Left renal cortex interstitium (tissue), 4 donors: ENCODE measurements at regions not wholly inside any gene's neighbourhood (a gene's known extent, or its start where the extent isn't known, plus 50 kb on each side); places are given as distances from the start of the nearest gene placed in this dataset.
"Not testable (repeated sequence)": the region's sequence is repeated elsewhere in the genome, so short reads cannot be mapped to it uniquely, and the experiment has no call there.

ENCODE experiments used
- DNase-seq, 4 donors: peaks; one replicate each; pipeline ENCODE4 v3.0.0-alpha.2; 2013; ENCODE audit warnings: low read depth in 4 of 4, low spot score in 2 of 4, missing footprints in 1 of 4

DNA sequence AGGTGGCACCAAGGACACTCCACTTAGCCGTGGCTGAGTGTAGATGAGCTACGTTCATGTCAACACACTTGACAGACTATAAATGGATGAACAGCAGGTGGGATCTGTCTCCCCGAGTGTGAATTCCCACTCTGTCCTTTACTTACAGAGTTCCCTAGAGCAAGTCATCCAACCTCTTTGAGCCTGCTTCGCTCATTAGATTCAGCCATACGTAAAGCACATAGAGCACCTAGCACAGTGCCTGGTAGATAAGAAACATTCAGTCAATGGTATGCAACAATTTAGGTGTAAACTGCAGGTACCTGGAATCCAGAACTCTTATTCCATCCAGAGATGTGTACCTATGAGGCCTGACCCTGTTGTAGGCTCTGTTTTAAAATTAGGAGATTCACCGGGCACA lies 227.8 kb upstream of the C16orf82 start:
- no peak for DNase-seq

DNA sequence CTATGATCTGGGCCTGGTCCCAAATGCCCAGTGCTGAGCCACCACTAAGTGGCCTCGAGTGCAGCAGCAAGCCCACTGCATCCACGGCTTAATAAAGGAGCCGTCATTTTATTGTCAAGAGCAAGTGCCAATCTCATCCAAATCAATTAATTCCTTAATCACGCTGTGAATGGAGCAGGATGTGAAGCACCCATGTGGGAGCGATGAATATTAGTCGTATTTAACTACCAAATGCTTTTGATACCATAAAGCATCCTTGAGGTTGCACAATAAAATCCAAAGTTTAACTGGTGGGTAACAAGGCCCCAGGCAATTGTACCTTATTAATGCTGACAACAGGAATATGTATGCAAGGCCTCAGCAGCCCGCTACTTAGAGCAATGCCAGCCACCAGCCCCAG lies 226.0 kb upstream of the C16orf82 start:
- DNase-seq: no peak

DNA sequence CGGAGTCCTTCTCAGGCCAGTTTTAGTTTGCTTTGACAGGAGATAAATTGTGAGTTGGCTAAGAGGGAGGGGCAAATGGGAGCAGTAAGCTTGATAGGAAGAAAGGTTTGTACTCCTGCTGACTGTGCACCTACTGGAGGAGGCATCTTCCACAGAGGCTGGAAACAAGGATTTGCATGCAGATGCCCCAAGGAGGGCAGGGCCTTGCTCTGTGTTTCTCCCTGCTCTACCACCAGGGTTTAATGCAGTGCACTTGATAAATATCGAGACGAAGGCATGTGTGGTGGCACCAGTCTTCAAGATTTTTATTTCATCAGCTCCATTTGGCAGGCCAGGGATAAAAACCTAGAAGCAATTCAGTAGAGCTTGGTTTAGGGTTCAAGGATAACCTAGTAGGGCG lies 210.5 kb upstream of the C16orf82 start:
- no peak for DNase-seq

DNA sequence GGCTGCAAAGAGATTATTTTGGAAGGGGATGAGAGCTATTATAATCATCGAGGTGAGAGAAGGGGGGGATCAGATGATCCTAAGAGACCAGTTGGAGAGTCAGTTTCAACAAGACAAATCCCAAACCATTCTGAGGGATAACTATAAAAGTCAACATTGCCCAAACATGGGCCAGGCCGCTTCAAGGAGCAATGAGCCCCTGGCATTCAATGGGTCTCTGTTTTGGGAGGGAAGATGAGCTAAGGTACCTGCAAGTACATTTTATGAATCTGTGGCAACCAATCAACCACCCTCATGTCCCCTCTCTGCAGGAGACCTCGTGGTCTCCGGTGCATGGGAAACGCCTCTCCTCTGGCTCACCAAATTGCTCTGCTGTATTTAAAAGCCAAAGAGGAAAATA lies 209.9 kb upstream of the C16orf82 start:
- DNase-seq: no peak

DNA sequence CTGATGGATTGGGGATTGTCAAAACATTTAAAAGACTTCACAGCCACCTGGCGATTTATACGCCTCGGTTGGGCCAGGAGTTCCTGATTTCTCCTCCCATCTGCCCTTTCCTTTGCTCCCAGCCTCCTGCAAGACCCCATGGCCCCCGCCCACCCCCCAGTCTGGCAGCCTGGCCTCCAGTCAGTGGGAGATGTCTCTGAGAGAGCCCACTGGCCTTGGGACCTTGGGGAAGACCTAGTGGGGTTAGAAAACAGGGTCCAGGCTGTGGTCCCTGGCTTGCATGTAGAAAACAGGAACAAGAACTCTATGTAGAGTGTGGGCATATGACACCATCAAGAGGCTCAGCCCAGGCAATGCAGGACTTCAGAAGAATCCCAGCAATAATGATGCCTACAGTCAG lies 209.4 kb upstream of the C16orf82 start:
- DNase-seq: no peak

DNA sequence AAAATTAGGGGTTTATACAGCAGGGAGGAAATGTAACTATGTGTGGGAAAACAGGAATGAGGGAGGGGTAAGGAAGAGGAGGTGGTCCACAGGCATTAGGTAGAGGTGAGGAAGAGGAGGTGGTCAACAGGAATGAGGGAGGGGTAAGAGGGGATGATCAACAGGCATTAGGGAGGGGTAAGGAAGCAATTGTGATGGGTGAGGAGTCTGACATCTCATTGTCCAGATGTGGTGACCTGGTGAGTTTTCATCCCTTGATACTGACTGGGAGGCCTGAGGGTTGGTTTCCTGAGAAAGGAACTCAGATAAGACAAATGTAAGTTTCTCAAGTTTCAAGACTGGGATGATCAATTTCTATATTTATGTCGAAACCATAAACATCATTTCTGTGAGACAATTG lies 206.2 kb upstream of the C16orf82 start:
- no peak for DNase-seq

DNA sequence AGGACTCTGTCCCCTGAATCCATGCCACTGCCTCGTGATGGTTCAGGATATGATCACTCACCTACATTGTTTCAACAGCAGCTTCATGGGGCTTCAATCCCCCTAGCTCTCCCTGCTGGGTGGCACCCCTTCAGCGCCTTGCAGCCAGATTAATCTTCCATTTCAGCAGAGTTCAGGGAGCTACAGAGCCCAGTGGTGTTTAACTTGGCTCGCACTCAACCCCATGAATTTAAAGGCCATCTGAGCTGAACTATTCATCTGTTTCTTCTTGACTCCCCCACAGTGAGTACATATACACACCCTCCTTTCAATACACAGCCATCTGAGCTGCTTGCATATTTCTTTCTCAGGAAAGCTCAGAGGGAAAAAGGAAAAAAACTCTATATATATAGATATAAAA lies 202.8 kb upstream of the C16orf82 start:
- peak in 2 of 4 donors; percentile 25 to 41 for DNase-seq

DNA sequence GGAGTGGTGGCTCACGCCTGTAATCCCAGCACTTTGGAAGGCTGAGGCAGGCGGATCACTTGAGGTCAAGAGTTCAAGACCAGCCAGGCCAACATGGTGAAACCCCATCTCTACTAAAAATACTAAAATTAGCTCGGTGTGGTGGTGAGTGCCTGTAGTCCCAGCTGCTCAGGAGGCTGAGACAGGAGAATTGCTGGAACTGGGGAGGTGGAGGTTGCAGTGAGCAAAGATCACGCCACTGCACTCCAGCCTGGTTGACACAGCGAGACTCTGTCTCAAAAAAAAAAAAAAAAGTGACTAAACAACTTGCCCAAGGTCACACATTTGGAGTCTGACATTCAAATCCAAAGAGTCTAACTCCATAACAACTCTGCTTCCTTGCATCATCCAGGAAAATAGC lies 192.4 kb upstream of the C16orf82 start:
- DNase-seq: not testable (repeated sequence)

DNA sequence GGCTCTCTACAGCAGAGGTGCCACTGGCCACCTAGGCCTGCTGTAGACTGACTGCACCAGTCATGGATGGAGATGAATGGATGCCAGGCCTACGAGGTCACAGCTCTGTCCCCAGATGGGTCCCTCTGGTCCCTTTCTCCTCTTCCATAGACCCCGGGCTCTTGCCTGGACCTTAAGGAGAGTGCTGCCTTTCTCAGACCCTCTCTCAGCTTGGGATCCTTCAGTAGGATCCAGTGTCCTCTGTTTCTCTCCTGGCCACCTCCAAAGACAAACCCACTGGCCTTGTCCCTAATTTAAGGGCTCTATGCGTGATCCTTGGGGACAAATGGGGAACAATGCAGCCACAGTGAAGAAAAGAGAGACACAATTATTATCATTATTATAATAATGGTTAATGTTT lies 189.3 kb upstream of the C16orf82 start:
- DNase-seq: no peak

DNA sequence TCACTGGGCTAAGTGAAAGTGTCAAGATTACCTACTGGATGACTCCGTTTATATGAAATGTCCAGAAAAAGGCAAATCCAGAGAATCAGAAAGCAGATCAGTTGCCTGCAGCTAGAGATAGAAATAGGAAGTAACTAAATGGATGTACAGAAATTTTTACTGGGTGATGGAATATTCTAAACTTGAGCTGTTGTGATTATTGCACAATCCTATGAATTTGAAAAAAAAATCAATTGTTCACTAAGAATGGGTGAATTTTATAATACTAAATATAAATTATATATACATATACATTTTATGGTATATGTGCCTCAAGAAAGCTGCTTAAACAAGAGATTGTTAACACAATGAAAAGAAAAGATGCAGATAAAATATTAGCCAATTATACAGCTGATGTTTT lies 181.1 kb upstream of the C16orf82 start:
- no peak for DNase-seq

DNA sequence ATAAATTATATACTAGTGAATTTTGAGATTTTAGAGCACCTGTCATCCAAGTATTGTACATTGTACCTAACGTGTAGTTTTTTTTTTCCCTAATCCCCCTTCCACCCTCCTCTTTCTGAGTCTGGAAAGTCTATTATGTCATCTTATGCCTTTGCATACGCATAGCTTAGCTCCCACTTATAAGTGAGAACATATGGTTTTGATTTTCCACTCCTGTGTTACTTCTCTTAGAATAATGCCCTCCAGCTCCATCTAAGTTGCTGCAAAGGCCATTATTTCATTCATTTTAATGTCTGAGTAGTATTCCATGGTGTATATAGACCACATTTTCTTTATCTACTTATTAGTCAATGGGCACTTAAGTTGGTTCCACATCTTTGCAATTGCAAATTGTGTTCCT lies 177.0 kb upstream of the C16orf82 start:
- DNase-seq: no peak

DNA sequence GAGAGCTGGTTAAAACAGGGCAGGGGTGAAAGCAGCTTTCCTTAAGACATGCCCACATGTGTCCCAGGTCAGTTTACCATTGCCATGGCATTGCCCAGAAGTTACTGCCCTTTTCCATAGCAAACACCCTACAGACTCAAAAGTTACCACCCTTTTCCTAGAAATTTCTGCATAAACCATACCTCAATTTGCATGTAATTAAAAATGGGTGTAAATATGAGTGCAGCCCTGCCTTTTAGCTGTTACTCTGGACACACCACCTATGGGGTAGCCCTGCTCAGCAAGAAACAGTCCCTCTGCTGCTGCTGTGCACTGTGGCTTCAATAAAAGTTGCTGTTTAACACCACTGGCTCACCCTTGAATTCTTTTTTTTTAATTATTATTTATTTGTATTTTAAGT lies 168.5 kb upstream of the C16orf82 start:
- DNase-seq: no peak

DNA sequence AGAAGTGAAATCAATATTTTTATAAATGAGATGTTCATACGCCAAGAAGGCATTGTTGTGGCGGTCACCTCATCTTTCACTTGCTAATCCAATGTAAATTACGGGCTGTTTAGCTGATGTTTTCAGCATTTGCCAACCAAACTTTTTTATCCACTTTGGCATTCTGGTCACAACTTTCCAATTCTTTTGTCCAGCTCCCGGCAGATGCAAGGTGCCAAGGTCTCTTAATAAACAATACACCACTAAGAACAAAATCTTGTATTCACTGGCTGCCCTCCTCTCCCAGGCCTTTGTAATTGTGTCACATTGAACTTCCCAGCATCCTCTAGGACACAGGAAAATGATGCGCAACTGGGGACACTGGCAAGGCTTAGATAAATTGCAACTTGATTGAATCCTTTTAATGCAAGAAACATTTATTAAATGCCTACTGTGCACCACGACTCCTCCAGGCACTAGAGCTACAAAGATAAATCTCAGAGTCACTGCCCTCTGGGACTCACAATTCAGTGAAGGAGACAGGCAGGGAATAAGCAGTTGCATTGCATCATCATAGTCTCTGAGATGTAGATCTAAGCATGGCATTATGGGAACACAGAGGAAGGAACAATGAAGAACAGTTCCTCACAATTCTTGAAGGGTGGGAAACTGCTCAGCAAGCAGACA lies 165.4 kb upstream of the C16orf82 start:
- no peak for DNase-seq

DNA sequence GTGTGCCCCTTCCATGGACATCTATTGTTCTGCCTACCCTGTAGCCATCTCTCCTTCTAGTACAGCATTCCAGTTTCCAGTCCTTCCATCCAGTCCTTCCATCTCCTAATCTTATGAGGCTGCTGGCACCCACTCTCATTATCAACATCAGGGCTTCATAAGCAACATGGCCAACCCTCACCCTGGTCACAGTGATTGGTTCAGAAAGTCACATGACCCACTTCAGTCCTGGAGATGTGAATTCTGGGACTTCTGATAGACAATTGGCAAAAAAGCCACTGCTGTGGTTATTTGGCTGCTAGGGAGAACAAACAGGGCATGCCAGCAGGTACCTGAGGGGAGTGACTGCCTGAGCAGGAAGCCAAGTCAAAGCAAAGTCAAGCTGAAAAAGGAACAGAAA lies 164.7 kb upstream of the C16orf82 start:
- no peak for DNase-seq

DNA sequence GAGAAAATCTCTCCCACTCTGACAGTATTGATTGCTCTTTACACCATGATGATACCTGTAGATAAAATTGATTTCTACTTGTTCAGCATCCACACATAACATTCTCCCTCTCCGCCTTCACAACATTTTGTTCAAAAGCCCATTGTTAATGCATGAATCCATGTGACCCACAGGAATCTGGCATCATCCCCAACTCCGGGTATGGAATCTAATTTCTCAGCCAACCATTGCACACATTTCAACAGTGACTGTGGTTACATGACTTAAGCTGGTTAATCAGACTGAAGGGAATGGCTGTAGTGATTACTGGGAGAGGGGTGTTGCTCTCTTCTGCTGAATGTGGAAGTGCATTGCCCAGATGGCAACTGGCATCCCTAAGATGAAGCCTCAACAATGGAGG lies 161.4 kb upstream of the C16orf82 start:
- DNase-seq: no peak

DNA sequence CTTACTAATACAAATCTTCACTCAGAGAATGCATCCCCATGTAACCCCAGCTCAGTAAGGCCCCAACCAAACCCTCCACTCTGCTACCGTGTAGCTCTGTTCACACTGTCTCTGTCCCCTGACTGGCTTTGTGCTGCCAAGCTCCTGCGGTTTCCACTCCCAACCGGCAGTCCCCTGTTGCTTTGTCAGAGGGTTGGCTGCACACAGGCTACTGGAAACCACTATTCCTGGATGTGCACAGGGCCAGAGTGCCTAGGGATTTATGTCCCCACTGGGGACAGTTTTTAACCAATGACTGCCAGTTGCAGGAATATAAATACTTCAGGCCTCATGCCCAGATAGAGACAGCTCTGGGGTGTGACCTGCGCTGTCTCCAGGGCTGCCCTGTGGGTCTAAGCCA lies 157.1 kb upstream of the C16orf82 start:
- no peak for DNase-seq

DNA sequence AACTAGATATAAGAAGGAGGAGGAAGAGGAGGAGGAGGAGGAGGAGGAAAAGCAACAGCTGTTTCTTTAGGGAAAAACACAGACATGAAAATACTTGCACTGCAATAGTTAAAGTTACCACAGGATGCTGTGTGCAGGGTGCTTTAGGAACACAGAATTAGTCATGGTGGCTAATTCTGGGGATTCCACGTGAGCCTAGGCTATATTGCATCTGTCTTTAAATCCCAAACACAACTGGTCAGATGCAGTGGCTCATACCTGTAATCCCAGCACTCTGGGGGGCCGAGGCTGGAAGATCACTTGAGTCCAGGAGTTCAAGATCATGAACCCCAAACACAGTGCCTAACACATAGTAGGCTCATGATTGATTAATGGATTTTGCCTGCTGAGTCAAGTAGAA lies 155.3 kb upstream of the C16orf82 start:
- no peak for DNase-seq

DNA sequence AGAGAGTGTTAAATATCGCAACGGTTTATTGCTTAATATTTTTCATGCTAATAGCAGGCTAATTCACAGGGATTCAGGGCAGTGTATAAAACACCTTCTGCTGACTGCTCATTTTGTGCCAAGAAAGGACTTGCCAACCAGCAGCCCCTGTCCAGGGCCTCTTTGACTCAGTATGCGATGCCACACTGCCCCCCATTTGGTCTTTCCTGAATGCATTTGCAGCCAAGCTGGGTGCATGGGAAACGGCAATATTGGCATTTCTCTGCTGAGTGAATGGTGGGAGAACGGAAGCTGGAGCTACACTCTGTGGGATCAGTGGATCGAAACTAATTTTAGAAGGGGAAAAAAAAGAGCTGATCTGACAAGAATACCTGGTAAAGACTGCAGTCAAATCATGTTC lies 152.9 kb upstream of the C16orf82 start:
- no peak for DNase-seq

DNA sequence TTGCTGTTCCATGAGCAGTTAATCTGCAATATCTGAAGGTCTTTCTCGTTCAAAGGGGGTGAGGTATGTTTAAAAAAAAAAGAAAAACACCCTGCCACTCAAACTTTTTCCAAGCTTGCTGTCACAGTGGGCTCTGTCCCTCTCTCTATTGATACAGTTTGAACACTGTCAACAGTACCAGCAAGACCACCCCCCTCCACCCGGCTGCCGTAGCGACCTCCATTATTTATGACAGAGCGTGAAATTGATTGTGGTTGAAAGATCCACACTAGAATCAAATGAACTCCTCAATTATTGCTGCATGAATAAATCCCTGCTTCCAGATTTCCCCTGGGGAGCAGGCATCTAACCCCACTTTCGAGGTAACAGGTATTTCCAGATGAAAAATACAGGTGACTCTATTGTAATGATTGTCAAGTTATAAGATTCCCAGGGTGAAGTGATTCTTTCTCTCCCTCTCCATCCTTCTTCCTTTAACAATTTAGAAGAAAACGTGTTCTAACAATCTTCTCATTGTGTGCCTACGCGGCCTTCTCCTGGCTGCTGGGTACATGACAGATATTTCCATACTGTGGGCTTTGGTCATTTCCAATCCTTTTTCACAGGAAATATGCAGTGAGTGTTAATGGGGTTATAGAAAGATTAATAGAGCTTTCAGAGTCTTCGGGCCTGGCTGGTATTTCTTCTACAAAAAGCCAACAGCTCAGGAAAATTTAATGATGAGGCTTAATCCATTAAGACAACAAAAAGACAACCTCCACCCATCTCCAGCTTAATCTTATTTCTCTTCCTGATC lies 135.7 kb upstream of the C16orf82 start:
- DNase-seq: no peak

DNA sequence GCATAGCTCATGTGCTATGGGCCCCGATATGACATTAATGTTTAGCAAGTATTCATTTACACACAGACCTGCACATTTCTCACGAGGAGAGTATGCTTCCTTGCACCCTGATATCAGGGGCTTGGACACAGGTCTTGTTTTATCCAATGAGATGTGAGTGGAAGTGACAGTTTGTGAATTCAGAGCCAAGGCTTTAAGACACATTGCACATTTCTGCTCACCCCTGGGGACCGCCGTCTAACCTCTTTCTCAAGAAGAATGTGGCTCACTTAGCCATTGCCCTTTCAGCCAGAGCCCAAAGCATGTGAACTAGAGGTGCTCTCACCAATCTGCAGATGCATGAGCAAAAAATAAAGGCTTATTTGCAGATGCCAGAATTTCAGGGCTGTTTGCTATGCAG lies 116.1 kb upstream of the C16orf82 start:
- DNase-seq: no peak

DNA sequence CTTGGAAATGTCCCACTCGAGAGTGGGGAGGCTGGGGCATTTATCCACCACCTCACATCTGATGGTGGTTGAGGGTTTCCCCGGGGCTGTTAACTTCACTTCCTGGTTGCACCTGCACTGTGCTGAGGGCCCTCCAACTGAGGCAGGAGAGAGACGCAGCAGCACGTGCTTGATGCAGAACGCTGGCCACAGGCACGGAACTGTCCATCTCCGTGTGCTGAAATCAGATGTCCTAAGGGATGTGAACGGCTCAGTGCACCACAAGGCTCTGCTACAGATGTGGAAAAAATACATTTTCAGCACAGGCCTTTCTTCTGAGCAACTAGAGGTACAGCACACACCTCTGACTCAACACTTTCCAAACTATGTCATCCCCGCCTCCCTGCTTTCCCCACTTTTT lies 114.8 kb upstream of the C16orf82 start:
- peak in 1 of 4 donors; percentile 33 for DNase-seq

DNA sequence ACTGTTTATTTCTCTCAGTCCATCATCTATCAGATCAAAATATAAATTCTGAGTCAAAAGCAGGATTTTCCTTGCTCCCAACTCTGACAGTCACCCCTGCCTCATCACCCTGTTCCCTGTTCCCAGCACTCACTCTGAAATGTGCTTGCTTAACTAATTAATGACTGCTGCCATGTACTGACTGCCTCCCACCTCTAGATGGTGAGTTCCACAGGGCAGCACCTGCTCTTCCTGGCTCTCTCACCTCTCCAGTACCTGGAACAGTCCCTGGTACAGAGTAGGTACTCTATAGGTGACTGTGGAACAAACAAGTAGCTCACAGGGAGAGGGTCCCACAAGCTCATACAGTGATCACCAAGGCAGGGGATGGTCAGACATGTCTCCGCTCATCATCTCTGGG lies 114.3 kb upstream of the C16orf82 start:
- DNase-seq: no peak
